ENCODE measurements at regions not wholly inside any gene's neighbourhood (a gene's known extent, or its start where the extent isn't known, plus 50 kb on each side); places are given as distances from the start of the nearest gene placed in this dataset.

DNA sequence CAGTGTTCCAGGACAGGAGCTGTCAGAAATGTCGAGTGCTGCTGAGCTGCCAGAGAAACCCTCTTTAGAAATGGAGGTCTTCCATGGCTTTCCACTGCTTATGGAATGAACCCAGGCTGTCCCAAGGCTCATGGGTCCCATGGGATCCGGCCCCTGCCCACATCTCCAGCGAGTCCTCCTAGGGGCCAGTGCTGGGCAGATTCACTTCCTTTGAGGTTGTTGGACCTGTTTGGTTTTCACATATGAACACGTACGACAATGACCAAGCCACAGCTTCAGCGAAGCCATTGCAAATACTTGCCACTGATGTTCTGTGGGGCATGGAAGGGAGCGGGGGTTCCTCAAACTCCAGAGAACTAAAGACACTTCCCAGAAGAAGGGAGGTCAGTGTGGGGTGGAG is 483.3 kb downstream of the TBC1D22A start:
- Histone ChIP-seq H3K27ac (ENCODE audit: low read depth, low read length) (no peak overlapping the region), H3K36me3 (ENCODE audit: control insufficient read depth in 1 of 2, insufficient read depth in 2 of 2, low read length in 2 of 2) (no peaks in the 10 kb centered on the region), H3K9ac (ENCODE audit: low read depth in 1 of 2, low read length in 2 of 2) (no peak overlapping the region), H3K27me3 (ENCODE audit: control insufficient read depth in 1 of 2, insufficient read depth in 2 of 2, low read length in 2 of 2) (no peaks in the 10 kb centered on the region), H3K4me1 (ENCODE audit: control insufficient read depth in 1 of 2, insufficient read depth in 2 of 2, low read length in 2 of 2) (no peaks in the 10 kb centered on the region), H3K4me3 (ENCODE audit: low read depth in 1 of 2, low read length in 2 of 2) (no peak overlapping the region), H3K9me3 (ENCODE audit: control insufficient read depth in 1 of 2, low read length in 2 of 2) (no peaks in the 10 kb centered on the region)

DNA sequence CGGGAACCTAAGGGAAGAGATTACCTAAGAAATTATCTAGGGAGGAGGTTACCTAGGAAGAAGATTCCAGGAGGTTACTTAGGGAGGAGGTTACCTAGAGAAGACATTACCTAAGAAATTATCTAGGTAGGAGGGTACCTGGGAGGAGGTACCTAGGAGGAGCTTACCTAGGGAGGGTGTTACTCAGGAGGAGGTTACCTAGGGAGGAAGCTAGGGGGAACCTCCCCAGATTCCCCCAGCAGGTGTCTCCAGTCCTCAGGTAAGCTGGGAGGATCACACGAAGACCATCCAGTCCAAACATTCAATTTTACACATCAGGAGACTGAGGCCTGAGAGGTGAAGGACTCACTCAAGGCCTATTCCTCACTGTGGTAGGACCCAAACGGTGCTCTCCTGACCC is 482.8 kb downstream of the TBC1D22A start:
- Histone ChIP-seq H3K36me3 (ENCODE audit: control insufficient read depth in 1 of 2, insufficient read depth in 2 of 2, low read length in 2 of 2) (no peaks in the 10 kb centered on the region), H3K27me3 (ENCODE audit: control insufficient read depth in 1 of 2, insufficient read depth in 2 of 2, low read length in 2 of 2) (no peaks in the 10 kb centered on the region), H3K4me3 (ENCODE audit: low read depth in 1 of 2, low read length in 2 of 2) (no peak overlapping the region), H3K4me1 (ENCODE audit: control insufficient read depth in 1 of 2, insufficient read depth in 2 of 2, low read length in 2 of 2) (no peaks in the 10 kb centered on the region), H3K9me3 (ENCODE audit: control insufficient read depth in 1 of 2, low read length in 2 of 2) (no peaks in the 10 kb centered on the region), H3K27ac (ENCODE audit: low read depth, low read length) (no peak overlapping the region), H3K9ac (ENCODE audit: low read depth in 1 of 2, low read length in 2 of 2) (no peak overlapping the region)

DNA sequence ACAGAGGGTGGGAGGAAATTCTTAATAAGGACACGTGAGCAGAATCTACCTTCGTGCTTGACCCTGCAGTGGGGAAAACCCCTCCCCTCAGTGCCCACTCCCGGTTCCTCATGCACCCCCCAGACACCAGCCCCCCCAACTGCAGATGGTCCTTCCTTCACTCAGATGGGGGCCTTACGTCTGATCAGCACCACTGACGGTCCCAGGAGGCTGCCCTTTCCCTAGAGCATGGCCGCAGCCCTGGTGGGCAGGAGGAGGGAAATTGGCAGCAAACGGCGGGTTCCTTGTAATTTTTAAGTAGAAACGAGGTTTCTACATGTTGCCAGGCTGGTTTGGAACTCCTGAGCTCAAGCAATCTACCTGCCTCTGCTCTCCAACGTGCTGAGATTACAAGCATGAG is 477.7 kb downstream of the TBC1D22A start:
- H3K27ac ChIP-seq (ENCODE audit: low read depth, low read length) = no peak overlapping the region
- no peaks in the 10 kb centered on the region for H3K9me3 ChIP-seq (ENCODE audit: control insufficient read depth in 1 of 2, low read length in 2 of 2)
- H3K9ac ChIP-seq (ENCODE audit: low read depth in 1 of 2, low read length in 2 of 2) = no peak overlapping the region
- H3K27me3 ChIP-seq (ENCODE audit: control insufficient read depth in 1 of 2, insufficient read depth in 2 of 2, low read length in 2 of 2) = no peaks in the 10 kb centered on the region
- H3K4me3 ChIP-seq (ENCODE audit: low read depth in 1 of 2, low read length in 2 of 2) = no peak overlapping the region
- no peaks in the 10 kb centered on the region for H3K36me3 ChIP-seq (ENCODE audit: control insufficient read depth in 1 of 2, insufficient read depth in 2 of 2, low read length in 2 of 2)
- H3K4me1 ChIP-seq (ENCODE audit: control insufficient read depth in 1 of 2, insufficient read depth in 2 of 2, low read length in 2 of 2) = no peaks in the 10 kb centered on the region

DNA sequence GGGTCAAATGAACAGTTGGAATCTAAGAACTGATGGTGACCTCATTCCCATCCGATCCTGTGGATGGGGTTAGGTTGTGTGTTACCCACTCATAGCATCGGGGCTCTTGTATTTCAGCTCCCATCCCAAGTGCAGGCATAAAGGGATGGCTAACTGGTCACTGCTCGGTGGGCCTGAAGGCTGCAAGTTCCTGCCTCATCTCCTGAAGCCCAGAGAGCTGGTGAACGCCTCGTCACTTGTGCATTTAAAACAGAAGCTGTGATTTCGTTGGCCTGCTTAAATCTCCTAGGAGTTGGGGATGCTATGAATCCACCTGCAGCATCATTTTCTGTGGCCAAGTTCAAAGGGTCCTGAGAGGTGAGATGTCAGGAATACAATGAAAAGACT is 477.0 kb downstream of the TBC1D22A start:
- no peak overlapping the region for H3K4me3 ChIP-seq (ENCODE audit: low read depth in 1 of 2, low read length in 2 of 2)
- H3K4me1 ChIP-seq (ENCODE audit: control insufficient read depth in 1 of 2, insufficient read depth in 2 of 2, low read length in 2 of 2) = no peaks in the 10 kb centered on the region
- no peak overlapping the region for H3K27ac ChIP-seq (ENCODE audit: low read depth, low read length)
- H3K27me3 ChIP-seq (ENCODE audit: control insufficient read depth in 1 of 2, insufficient read depth in 2 of 2, low read length in 2 of 2) = no peaks in the 10 kb centered on the region
- H3K36me3 ChIP-seq (ENCODE audit: control insufficient read depth in 1 of 2, insufficient read depth in 2 of 2, low read length in 2 of 2) = no peaks in the 10 kb centered on the region
- H3K9me3 ChIP-seq (ENCODE audit: control insufficient read depth in 1 of 2, low read length in 2 of 2) = no peaks in the 10 kb centered on the region
- H3K9ac ChIP-seq (ENCODE audit: low read depth in 1 of 2, low read length in 2 of 2) = no peak overlapping the region

DNA sequence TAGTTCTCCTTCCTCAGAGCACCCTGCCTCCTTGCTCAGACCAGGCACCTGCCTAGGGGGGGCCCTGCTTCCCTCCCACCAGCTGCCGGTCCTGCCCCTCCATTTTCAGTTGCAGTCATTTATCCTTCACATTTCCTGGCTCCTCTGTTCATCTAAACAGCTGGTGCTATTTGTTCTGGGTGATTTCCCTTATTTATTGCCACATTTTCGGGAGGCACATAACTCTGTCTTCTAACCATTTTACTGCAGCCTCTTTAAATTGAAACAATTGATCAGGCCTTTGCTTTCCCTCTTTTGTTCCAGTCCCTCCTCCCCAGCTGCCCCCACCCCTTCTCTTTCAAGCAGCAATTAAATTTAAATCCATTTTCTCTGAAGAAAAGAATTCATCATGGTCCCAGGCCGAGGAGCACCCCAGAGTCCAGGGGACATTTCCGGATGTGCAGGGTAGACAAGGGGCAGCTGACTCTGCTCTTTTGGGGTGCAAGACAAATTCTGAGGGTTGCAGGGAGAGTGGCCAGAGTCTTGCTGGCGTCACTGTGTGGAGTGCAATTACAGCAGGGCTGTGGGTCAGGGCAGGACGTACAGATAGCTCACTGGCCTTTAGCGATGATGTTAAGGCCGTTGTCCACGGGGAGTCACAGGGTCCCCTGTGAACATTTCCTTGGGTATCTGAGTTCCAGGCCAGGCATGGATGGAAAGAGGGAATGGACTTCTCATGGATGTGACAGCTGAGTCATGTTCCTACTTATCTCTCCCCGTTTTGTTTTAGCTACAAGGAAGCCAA is 476.4 kb downstream of the TBC1D22A start:
- no peaks in the 10 kb centered on the region for H3K27me3 ChIP-seq (ENCODE audit: control insufficient read depth in 1 of 2, insufficient read depth in 2 of 2, low read length in 2 of 2)
- no peaks in the 10 kb centered on the region for H3K36me3 ChIP-seq (ENCODE audit: control insufficient read depth in 1 of 2, insufficient read depth in 2 of 2, low read length in 2 of 2)
- H3K9me3 ChIP-seq (ENCODE audit: control insufficient read depth in 1 of 2, low read length in 2 of 2) = peaks cover 0 to 1% of the 10 kb centered on the region in 2 donors
- no peak overlapping the region for H3K4me3 ChIP-seq (ENCODE audit: low read depth in 1 of 2, low read length in 2 of 2)
- H3K27ac ChIP-seq (ENCODE audit: low read depth, low read length) = no peak overlapping the region
- H3K9ac ChIP-seq (ENCODE audit: low read depth in 1 of 2, low read length in 2 of 2) = no peak overlapping the region
- H3K4me1 ChIP-seq (ENCODE audit: control insufficient read depth in 1 of 2, insufficient read depth in 2 of 2, low read length in 2 of 2) = no peaks in the 10 kb centered on the region

DNA sequence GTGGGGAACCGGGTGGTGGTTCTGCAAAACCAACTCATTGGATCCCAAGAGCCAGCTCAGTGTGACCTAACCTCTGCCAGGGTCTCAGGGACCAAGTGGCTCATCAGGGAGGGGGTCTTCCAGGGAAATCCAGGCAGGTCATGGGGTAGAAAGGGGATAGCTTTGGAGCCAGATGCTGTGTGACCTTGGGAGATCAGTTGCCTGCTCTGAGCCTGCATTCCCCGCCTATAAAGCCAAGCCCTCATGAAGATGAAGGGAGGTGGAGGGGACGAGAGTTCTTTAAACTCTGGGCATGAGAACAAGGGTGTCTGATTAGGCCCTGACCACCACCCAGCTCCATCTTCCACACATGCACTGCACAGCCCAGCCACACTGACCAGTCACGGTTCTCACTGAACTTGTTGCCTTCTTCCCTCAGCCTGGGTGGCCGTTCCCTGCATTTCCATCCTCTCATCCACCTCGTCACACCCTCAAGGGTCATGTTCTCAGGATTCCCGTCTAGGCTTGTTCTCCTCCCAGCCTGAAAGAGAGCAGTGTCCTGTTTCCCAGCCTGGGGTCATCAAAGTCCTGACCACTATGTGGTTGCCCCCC is 475.5 kb downstream of the TBC1D22A start:
- Histone ChIP-seq H3K9me3 (ENCODE audit: control insufficient read depth in 1 of 2, low read length in 2 of 2) (peaks cover 5% of the 10 kb centered on the region in 2 donors), H3K36me3 (ENCODE audit: control insufficient read depth in 1 of 2, insufficient read depth in 2 of 2, low read length in 2 of 2) (no peaks in the 10 kb centered on the region), H3K9ac (ENCODE audit: low read depth in 1 of 2, low read length in 2 of 2) (no peak overlapping the region), H3K4me1 (ENCODE audit: control insufficient read depth in 1 of 2, insufficient read depth in 2 of 2, low read length in 2 of 2) (no peaks in the 10 kb centered on the region), H3K4me3 (ENCODE audit: low read depth in 1 of 2, low read length in 2 of 2) (no peak overlapping the region), H3K27me3 (ENCODE audit: control insufficient read depth in 1 of 2, insufficient read depth in 2 of 2, low read length in 2 of 2) (no peaks in the 10 kb centered on the region), H3K27ac (ENCODE audit: low read depth, low read length) (no peak overlapping the region)

DNA sequence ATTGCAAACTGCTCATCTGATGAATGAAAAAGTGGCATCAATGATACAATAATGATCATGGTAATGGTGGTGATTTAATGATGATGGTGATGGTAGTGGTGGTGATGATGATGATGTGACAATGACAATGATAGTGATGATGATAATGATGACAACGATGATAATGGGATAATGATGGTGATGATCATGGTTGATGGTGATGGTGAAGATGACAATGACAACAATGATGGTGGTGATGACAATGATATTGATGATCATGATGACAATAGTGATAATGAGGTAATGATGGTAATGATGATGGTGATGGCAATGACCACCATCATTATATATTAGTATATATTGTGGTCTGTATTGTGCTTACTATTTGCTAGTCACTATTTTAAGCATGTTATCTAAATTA is 474.3 kb downstream of the TBC1D22A start:
- no peak overlapping the region for H3K4me3 ChIP-seq (ENCODE audit: low read depth in 1 of 2, low read length in 2 of 2)
- H3K9me3 ChIP-seq (ENCODE audit: control insufficient read depth in 1 of 2, low read length in 2 of 2) = peaks cover 7 to 14% of the 10 kb centered on the region in 2 donors
- H3K27me3 ChIP-seq (ENCODE audit: control insufficient read depth in 1 of 2, insufficient read depth in 2 of 2, low read length in 2 of 2) = no peaks in the 10 kb centered on the region
- no peak overlapping the region for H3K27ac ChIP-seq (ENCODE audit: low read depth, low read length)
- H3K4me1 ChIP-seq (ENCODE audit: control insufficient read depth in 1 of 2, insufficient read depth in 2 of 2, low read length in 2 of 2) = no peaks in the 10 kb centered on the region
- H3K9ac ChIP-seq (ENCODE audit: low read depth in 1 of 2, low read length in 2 of 2) = no peak overlapping the region
- H3K36me3 ChIP-seq (ENCODE audit: control insufficient read depth in 1 of 2, insufficient read depth in 2 of 2, low read length in 2 of 2) = no peaks in the 10 kb centered on the region

DNA sequence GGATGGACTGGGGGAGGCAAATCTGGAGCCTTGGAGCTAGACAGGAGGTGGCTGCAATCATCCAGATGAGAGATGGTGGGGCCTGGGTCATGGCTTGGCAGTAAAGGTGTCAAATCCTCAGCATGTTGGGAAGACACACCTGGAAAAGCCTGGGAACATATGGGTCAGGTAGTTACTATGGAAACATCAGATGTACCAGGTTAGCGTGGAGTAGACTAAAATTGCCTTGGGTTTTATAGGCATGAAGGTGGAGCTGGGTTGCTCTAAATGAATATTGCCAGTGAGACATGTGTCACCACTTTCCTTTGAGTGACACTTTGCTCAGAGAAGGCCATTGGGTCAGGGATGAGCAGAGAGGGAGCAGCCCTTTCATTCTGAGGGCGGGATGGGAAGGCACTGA is 473.7 kb downstream of the TBC1D22A start:
- H3K4me1 ChIP-seq (ENCODE audit: control insufficient read depth in 1 of 2, insufficient read depth in 2 of 2, low read length in 2 of 2) = no peaks in the 10 kb centered on the region
- peaks cover 7 to 14% of the 10 kb centered on the region in 2 donors for H3K9me3 ChIP-seq (ENCODE audit: control insufficient read depth in 1 of 2, low read length in 2 of 2)
- no peak overlapping the region for H3K27ac ChIP-seq (ENCODE audit: low read depth, low read length)
- no peaks in the 10 kb centered on the region for H3K36me3 ChIP-seq (ENCODE audit: control insufficient read depth in 1 of 2, insufficient read depth in 2 of 2, low read length in 2 of 2)
- H3K4me3 ChIP-seq (ENCODE audit: low read depth in 1 of 2, low read length in 2 of 2) = no peak overlapping the region
- no peaks in the 10 kb centered on the region for H3K27me3 ChIP-seq (ENCODE audit: control insufficient read depth in 1 of 2, insufficient read depth in 2 of 2, low read length in 2 of 2)
- H3K9ac ChIP-seq (ENCODE audit: low read depth in 1 of 2, low read length in 2 of 2) = no peak overlapping the region

DNA sequence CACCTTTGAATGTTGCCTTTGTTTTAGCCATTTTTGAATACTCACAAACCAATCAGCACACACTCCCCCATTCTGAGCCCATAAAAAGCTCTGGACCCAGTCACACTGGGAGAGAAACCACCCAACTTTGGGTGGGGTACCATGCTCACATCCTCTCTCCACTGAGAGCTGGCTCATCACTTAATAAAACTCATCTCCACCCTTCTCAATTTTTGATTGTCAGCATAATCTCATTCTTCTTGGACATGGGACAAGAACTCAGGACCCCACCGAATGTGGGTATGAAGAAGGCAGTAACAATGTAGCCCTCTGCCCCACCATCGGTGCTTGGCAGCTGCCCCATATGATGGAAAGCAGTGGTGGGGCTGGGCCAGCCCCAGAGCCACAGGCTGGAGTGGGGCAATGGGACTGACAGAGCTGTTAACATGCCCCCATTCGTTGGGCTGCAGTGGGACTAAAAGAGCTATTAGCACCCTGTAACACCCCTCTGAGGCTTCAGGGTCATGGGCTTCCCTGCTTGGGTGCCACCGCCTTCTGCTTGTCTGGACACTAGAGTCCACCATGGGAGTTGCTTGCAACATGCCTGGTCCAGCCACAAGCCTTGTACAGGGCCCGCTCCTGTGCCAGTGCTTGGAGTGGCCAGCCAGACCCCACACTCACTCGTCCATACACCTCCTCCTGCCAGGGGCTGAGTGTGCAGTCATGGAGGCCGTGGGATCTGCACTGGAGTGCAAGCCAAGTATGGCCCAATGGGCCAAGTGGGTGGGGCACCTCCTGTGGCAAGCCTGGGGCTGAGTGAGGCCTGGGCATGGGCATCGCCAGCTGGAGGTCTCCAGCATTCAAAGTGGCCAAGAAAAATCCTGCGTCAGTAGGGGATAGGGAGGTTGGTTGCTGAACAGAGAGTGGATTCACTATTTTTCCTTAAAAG is 471.1 kb downstream of the TBC1D22A start:
- H3K9ac ChIP-seq (ENCODE audit: low read depth in 1 of 2, low read length in 2 of 2) = no peak overlapping the region
- no peaks in the 10 kb centered on the region for H3K27me3 ChIP-seq (ENCODE audit: control insufficient read depth in 1 of 2, insufficient read depth in 2 of 2, low read length in 2 of 2)
- H3K36me3 ChIP-seq (ENCODE audit: control insufficient read depth in 1 of 2, insufficient read depth in 2 of 2, low read length in 2 of 2) = no peaks in the 10 kb centered on the region
- H3K9me3 ChIP-seq (ENCODE audit: control insufficient read depth in 1 of 2, low read length in 2 of 2) = peaks cover 7 to 14% of the 10 kb centered on the region in 2 donors
- no peaks in the 10 kb centered on the region for H3K4me1 ChIP-seq (ENCODE audit: control insufficient read depth in 1 of 2, insufficient read depth in 2 of 2, low read length in 2 of 2)
- H3K27ac ChIP-seq (ENCODE audit: low read depth, low read length) = no peak overlapping the region
- H3K4me3 ChIP-seq (ENCODE audit: low read depth in 1 of 2, low read length in 2 of 2) = no peak overlapping the region

DNA sequence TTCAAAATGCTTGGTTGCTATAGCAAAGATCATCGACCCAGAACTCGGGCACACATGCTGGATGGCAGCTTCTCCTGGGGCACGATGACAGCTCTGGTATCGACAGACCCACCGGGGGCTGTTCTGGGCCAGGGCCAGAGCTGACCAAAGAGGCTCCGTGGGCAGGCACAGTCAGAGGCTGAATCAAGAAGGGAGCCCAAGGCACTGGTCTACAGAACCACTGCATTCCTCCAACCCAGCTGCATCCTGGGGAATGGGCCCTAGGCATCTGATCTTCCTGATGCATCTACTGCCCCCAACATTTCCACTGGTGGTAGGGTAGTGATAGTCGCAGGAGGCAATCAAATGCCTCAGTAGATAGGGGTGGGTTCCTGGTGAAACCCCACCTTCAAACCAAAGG is 470.3 kb downstream of the TBC1D22A start:
- no peak overlapping the region for H3K4me3 ChIP-seq (ENCODE audit: low read depth in 1 of 2, low read length in 2 of 2)
- peaks cover 7 to 14% of the 10 kb centered on the region in 2 donors for H3K9me3 ChIP-seq (ENCODE audit: control insufficient read depth in 1 of 2, low read length in 2 of 2)
- no peaks in the 10 kb centered on the region for H3K36me3 ChIP-seq (ENCODE audit: control insufficient read depth in 1 of 2, insufficient read depth in 2 of 2, low read length in 2 of 2)
- no peak overlapping the region for H3K27ac ChIP-seq (ENCODE audit: low read depth, low read length)
- no peak overlapping the region for H3K9ac ChIP-seq (ENCODE audit: low read depth in 1 of 2, low read length in 2 of 2)
- H3K4me1 ChIP-seq (ENCODE audit: control insufficient read depth in 1 of 2, insufficient read depth in 2 of 2, low read length in 2 of 2) = no peaks in the 10 kb centered on the region
- no peaks in the 10 kb centered on the region for H3K27me3 ChIP-seq (ENCODE audit: control insufficient read depth in 1 of 2, insufficient read depth in 2 of 2, low read length in 2 of 2)

Data from duodenal mucosa (tissue), 2 donors.